ENCODE measurements at regions not wholly inside any gene's neighbourhood (a gene's known extent, or its start where the extent isn't known, plus 50 kb on each side); places are given as distances from the start of the nearest gene placed in this dataset.

- TF ChIP-seq CTCF (IDR thresholded peaks at IDR 0.05) (no peak), POLR2A (IDR thresholded peaks at IDR 0.05) (no peak)
Observed at GRCh38 chr2:17318013-17318412, 200.2 kb downstream of the RAD51AP2 start.

Data from testis (tissue), 2 donors.